ENCODE measurements at regions not wholly inside any gene's neighbourhood (a gene's known extent, or its start where the extent isn't known, plus 50 kb on each side); places are given as distances from the start of the nearest gene placed in this dataset.
"Not testable (repeated sequence)": the region's sequence is repeated elsewhere in the genome, so short reads cannot be mapped to it uniquely, and the experiment has no call there.

DNA sequence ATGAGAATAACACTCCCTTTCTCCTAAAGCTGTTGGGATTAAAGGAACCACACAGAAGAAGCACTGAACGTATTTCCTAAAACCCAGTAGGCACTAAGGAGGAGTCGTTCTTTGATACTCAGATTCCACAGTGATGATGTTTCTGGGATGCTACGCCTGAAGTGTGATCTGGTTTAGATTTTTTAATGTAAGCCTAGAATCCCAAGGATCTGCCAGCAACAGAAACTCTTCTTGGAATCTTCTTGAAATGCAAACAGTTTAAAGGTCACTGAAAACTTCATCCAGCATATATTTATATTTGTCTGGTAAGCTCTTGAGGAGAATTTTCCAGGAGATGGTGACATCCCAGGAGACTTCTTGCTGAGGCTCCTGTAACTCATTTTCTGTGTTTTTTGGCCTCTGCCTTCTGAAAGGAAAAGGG lies 247.6 kb upstream of the TRIB2 start:
- TF ChIP-seq, protein P1, sequence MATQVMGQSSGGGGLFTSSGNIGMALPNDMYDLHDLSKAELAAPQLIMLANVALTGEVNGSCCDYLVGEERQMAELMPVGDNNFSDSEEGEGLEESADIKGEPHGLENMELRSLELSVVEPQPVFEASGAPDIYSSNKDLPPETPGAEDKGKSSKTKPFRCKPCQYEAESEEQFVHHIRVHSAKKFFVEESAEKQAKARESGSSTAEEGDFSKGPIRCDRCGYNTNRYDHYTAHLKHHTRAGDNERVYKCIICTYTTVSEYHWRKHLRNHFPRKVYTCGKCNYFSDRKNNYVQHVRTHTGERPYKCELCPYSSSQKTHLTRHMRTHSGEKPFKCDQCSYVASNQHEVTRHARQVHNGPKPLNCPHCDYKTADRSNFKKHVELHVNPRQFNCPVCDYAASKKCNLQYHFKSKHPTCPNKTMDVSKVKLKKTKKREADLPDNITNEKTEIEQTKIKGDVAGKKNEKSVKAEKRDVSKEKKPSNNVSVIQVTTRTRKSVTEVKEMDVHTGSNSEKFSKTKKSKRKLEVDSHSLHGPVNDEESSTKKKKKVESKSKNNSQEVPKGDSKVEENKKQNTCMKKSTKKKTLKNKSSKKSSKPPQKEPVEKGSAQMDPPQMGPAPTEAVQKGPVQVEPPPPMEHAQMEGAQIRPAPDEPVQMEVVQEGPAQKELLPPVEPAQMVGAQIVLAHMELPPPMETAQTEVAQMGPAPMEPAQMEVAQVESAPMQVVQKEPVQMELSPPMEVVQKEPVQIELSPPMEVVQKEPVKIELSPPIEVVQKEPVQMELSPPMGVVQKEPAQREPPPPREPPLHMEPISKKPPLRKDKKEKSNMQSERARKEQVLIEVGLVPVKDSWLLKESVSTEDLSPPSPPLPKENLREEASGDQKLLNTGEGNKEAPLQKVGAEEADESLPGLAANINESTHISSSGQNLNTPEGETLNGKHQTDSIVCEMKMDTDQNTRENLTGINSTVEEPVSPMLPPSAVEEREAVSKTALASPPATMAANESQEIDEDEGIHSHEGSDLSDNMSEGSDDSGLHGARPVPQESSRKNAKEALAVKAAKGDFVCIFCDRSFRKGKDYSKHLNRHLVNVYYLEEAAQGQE (IDR thresholded peaks at IDR 0.05; ENCODE audit: insufficient read depth in 1 of 2, low read depth in 2 of 2, low read length in 1 of 2), result no peak
- TF ChIP-seq POLR2AphosphoS5 (IDR thresholded peaks at IDR 0.05; ENCODE audit: low read depth, low read length), result no peak
- no peak for TF ChIP-seq TCF7L2 (IDR thresholded peaks at IDR 0.05; ENCODE audit: low read depth, low read length)
- no peak for TF ChIP-seq SIN3A (IDR thresholded peaks at IDR 0.05; ENCODE audit: borderline replicate concordance, insufficient read depth, low read depth, low read length)
- no peak for TF ChIP-seq CTCF (IDR thresholded peaks at IDR 0.05)
- H3K4me1 ChIP-seq (ENCODE audit: control insufficient read depth, insufficient read depth, low read length), result no peaks in the 10 kb centered on the region
- H3K27me3 ChIP-seq (ENCODE audit: control insufficient read depth, insufficient read depth, low read length), result no peaks in the 10 kb centered on the region
- H3K27ac ChIP-seq (ENCODE audit: low read length), result no peak overlapping the region
- in situ Hi-C loops (cut with HindIII; ENCODE audit: low pct_unique_long_range_greater_than_20kb, low sequenced_read_pairs), result no loop called here
- BruUV-seq (replicated peaks), result no TSS peak
- ATAC-seq (no peak), DNase-seq (ENCODE audit: low read depth, low spot score) (no peak)
- ChIA-PET CTCF (no interaction called here), POLR2A (no interaction called here)
- H3K36me3 ChIP-seq (ENCODE audit: control insufficient read depth, insufficient read depth, low read length), result no peaks in the 10 kb centered on the region
- no peak overlapping the region for H3K4me3 ChIP-seq (ENCODE audit: low read depth in 2 of 2, low read length in 2 of 2)
- peaks cover 5% of the 10 kb centered on the region; the same call in 1 of the 2 replicates for H3K9me3 ChIP-seq (ENCODE audit: control insufficient read depth, insufficient read depth, low read depth, low read length)
- intact Hi-C loops (cut with micrococcal nuclease; ENCODE audit: unreplicated experiment), result no loop called here

DNA sequence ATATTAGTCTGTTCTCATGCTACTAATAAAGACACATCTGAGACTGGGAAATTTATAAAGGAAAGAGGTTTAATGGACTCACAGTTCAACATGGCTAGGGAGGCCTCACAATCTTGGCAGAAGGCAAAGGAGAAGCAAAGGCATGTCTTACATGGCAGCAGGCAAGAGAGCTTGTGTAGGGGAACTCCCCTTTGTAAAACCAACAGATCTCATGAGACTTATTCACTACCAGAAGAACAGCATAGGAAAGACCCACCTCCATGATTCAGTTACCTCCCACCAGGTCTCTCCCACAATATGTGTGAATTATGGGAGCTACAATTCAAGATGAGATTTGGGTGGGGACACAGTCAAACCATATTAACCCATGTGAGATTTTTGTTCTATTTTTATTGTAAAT lies 244.5 kb upstream of the TRIB2 start:
- H3K9me3 ChIP-seq (ENCODE audit: control insufficient read depth, insufficient read depth, low read depth, low read length); ATAC-seq: not testable (repeated sequence)

GRCh38 chr2:12478151-12479064 lies 238.3 kb upstream of the TRIB2 start:
- TF ChIP-seq CTCF (IDR thresholded peaks at IDR 0.05) (no peak), TCF7L2 (IDR thresholded peaks at IDR 0.05; ENCODE audit: low read depth, low read length) (no peak), SIN3A (IDR thresholded peaks at IDR 0.05; ENCODE audit: borderline replicate concordance, insufficient read depth, low read depth, low read length) (no peak), POLR2AphosphoS5 (IDR thresholded peaks at IDR 0.05; ENCODE audit: low read depth, low read length) (no peak)
- TF ChIP-seq, protein P1 (IDR thresholded peaks at IDR 0.05; ENCODE audit: insufficient read depth in 1 of 2, low read depth in 2 of 2, low read length in 1 of 2), result no peak
- DNase-seq (ENCODE audit: low read depth, low spot score), result no peak
- ATAC-seq, result no peak
- Histone ChIP-seq H3K4me3 (ENCODE audit: low read depth in 2 of 2, low read length in 2 of 2) (no peak overlapping the region), H3K27ac (ENCODE audit: low read length) (no peak overlapping the region), H3K36me3 (ENCODE audit: control insufficient read depth, insufficient read depth, low read length) (no peaks in the 10 kb centered on the region), H3K27me3 (ENCODE audit: control insufficient read depth, insufficient read depth, low read length) (no peaks in the 10 kb centered on the region), H3K4me1 (ENCODE audit: control insufficient read depth, insufficient read depth, low read length) (peaks cover 4% of the 10 kb centered on the region; the same call in 1 of the 2 replicates), H3K9me3 (ENCODE audit: control insufficient read depth, insufficient read depth, low read depth, low read length) (peaks cover 5% of the 10 kb centered on the region; the same call in 1 of the 2 replicates)
- intact Hi-C loops (cut with micrococcal nuclease; ENCODE audit: unreplicated experiment), result no loop called here
- BruUV-seq (replicated peaks), result no TSS peak
- ChIA-PET CTCF (no interaction called here), POLR2A (no interaction called here)
- in situ Hi-C loops (cut with HindIII; ENCODE audit: low pct_unique_long_range_greater_than_20kb, low sequenced_read_pairs), result no loop called here

More for the DNA sequence above, 244.5 kb upstream of the TRIB2 start:
- BruUV-seq (replicated peaks); H3K27ac ChIP-seq (ENCODE audit: low read length); H3K27me3 ChIP-seq (ENCODE audit: control insufficient read depth, insufficient read depth, low read length); DNase-seq (ENCODE audit: low read depth, low spot score); POLR2A ChIA-PET; intact Hi-C loops (cut with micrococcal nuclease; ENCODE audit: unreplicated experiment); H3K4me3 ChIP-seq (ENCODE audit: low read depth in 2 of 2, low read length in 2 of 2); H3K36me3 ChIP-seq (ENCODE audit: control insufficient read depth, insufficient read depth, low read length); H3K4me1 ChIP-seq (ENCODE audit: control insufficient read depth, insufficient read depth, low read length); CTCF ChIA-PET; in situ Hi-C loops (cut with HindIII; ENCODE audit: low pct_unique_long_range_greater_than_20kb, low sequenced_read_pairs): not testable (repeated sequence)

Measured in Panc1 (cell line).